Fibroblast of the aortic adventitia (primary cell): ENCODE measurements at regions not wholly inside any gene's neighbourhood (a gene's known extent, or its start where the extent isn't known, plus 50 kb on each side); places are given as distances from the start of the nearest gene placed in this dataset.

Experiments used
- DNase-seq: peaks from one replicate; pipeline ENCODE4 v3.0.0-alpha.2; 2010; ENCODE audit warnings: low read depth
- H3K4me3 ChIP-seq: 2 replicates; pipeline ENCODE4 v1.5.1; 2011; ENCODE audit warnings: low read depth, mild to moderate bottlenecking, control low read depth, low read length, moderate library complexity
- CTCF ChIP-seq: IDR thresholded peaks from 2 replicates; pipeline ENCODE4 v1.5.1; 2011; ENCODE audit warnings: mild to moderate bottlenecking, low read length, control low read depth, inconsistent platforms; ENCODE audit not compliant: insufficient read depth

- no peak overlapping the region for H3K4me3 ChIP-seq
- DNase-seq: no peak
- TF ChIP-seq CTCF: no peak
These were observed 70.2 kb upstream of the TEX51 start for GRCh38 chr2:126828491-126828890.

GRCh38 chr2:126831234-126832005 lies 67.3 kb upstream of the TEX51 start:
- TF ChIP-seq CTCF: no peak
- no peak for DNase-seq
- no peak overlapping the region for H3K4me3 ChIP-seq

- H3K4me3 ChIP-seq: no peak overlapping the region
- no peak for TF ChIP-seq CTCF
- no peak for DNase-seq
These were observed 66.7 kb upstream of the TEX51 start for GRCh38 chr2:126832014-126832413.

- no peak for TF ChIP-seq CTCF
- no peak overlapping the region for H3K4me3 ChIP-seq
- DNase-seq: no peak
These were observed 65.9 kb upstream of the TEX51 start for GRCh38 chr2:126832757-126833156.

- no peak for DNase-seq
- no peak overlapping the region for H3K4me3 ChIP-seq
- TF ChIP-seq CTCF: no peak
These were observed 64.6 kb upstream of the TEX51 start for GRCh38 chr2:126834006-126834659.

- no peak for TF ChIP-seq CTCF
- no peak for DNase-seq
- H3K4me3 ChIP-seq: no peak overlapping the region
These were observed 63.4 kb upstream of the TEX51 start for GRCh38 chr2:126835261-126835660.
